ENCODE measurements at regions not wholly inside any gene's neighbourhood (a gene's known extent, or its start where the extent isn't known, plus 50 kb on each side); places are given as distances from the start of the nearest gene placed in this dataset.

- intact Hi-C loops (cut with DNase I; ENCODE audit: low total_unique reads): no loop called here
- Histone ChIP-seq H3K9me3 (no peaks in the 10 kb centered on the region), H3K4me1 (no peaks in the 10 kb centered on the region), H3K27me3 (no peaks in the 10 kb centered on the region), H3K36me3 (ENCODE audit: low read depth, missing control alignments) (no peaks in the 10 kb centered on the region), H3K4me3 (no peak overlapping the region), H3K27ac (no peak overlapping the region)
- WGBS, 2 donors: 60 to 79% methylated on average over 4 of the region's 4 CpGs
- DNase-seq: no peak
- TF ChIP-seq POLR2A (IDR thresholded peaks at IDR 0.05) (no peak), CTCF (IDR thresholded peaks at IDR 0.05) (no peak)
These were observed 988.8 kb upstream of the TMPRSS15 start for GRCh38 chr21:19392390-19392789.

DNA sequence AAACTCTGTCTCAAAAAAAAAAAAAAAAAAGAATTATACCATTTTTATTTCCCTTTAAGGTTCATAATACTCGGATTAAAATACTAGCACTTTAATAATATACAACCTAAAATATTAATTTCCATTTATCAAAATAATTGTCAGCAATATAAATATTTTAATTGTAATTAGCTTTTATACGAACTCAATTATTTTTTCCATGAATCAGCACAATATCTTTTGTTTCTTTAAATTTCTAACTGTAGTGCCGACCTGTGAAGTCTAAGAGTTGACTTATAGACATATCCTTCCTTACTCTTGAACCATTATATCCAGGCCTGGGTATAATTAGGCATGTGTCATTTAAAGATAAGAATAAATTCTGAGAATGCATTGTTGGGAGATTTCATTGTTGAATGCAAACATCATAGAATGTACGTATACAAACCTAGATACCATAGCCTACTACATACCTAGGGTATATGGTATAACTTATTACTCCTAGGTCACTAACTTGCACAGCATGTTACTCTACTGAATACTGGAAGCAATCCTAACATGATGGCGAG, 996.7 kb upstream of the TMPRSS15 start:
- intact Hi-C loops (cut with DNase I; ENCODE audit: low total_unique reads): no loop called here
- TF ChIP-seq CTCF (IDR thresholded peaks at IDR 0.05): no peak
- no peak for TF ChIP-seq POLR2A (IDR thresholded peaks at IDR 0.05)
- Histone ChIP-seq H3K27me3 (no peaks in the 10 kb centered on the region), H3K9me3 (no peaks in the 10 kb centered on the region), H3K27ac (no peak overlapping the region), H3K4me1 (no peaks in the 10 kb centered on the region), H3K4me3 (no peak overlapping the region), H3K36me3 (ENCODE audit: low read depth, missing control alignments) (no peaks in the 10 kb centered on the region)
- no peak for DNase-seq
- 83 to 87% methylated on average over 5 of the region's 5 CpGs for WGBS, 2 donors

- Histone ChIP-seq H3K27ac (no peak overlapping the region), H3K4me3 (no peak overlapping the region), H3K27me3 (no peaks in the 10 kb centered on the region), H3K9me3 (no peaks in the 10 kb centered on the region), H3K4me1 (no peaks in the 10 kb centered on the region), H3K36me3 (ENCODE audit: low read depth, missing control alignments) (no peaks in the 10 kb centered on the region)
- TF ChIP-seq POLR2A (IDR thresholded peaks at IDR 0.05) (no peak), CTCF (IDR thresholded peaks at IDR 0.05) (no peak)
- DNase-seq: no peak
- intact Hi-C loops (cut with DNase I; ENCODE audit: low total_unique reads): no loop called here
These were observed 999.3 kb upstream of the TMPRSS15 start for GRCh38 chr21:19402870-19403269.

- intact Hi-C loops (cut with DNase I; ENCODE audit: low total_unique reads): no loop called here
- no peaks in the 10 kb centered on the region for H3K4me1 ChIP-seq
- TF ChIP-seq POLR2A (IDR thresholded peaks at IDR 0.05) (no peak), CTCF (IDR thresholded peaks at IDR 0.05) (no peak)
- no peak for DNase-seq
- H3K36me3 ChIP-seq (ENCODE audit: low read depth, missing control alignments): no peaks in the 10 kb centered on the region
- H3K4me3 ChIP-seq: no peak overlapping the region
- H3K27me3 ChIP-seq: no peaks in the 10 kb centered on the region
- WGBS, 2 donors: 69 to 71% methylated on average over 2 of the region's 2 CpGs
- H3K9me3 ChIP-seq: no peaks in the 10 kb centered on the region
- H3K27ac ChIP-seq: no peak overlapping the region
These were observed 1001.7 kb upstream of the TMPRSS15 start for GRCh38 chr21:19405326-19405725.

DNA sequence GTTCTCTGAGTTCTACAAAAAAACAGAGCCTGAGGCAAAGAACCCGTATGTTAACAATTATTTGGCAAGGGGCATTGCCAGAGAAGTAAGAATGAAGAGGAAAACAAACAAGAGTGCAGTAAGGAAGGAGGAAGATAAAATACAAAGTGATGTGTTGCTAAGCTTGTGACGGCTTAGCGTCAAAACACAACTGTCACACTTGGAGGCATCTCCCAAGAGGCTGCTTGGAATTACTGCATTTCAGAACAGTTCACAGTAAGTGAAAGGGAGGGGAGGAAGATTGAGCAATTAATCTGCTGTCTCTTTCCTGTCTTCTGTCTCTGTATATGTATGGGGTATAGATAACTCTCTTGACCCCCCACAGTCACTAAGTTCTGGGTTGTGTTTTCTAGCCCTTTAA, 1017.0 kb upstream of the TMPRSS15 start:
- H3K9me3 ChIP-seq: no peaks in the 10 kb centered on the region
- no peaks in the 10 kb centered on the region for H3K27me3 ChIP-seq
- H3K27ac ChIP-seq: no peak overlapping the region
- WGBS, 2 donors: 69 to 74% methylated on average over 3 of the region's 3 CpGs
- no peaks in the 10 kb centered on the region for H3K36me3 ChIP-seq (ENCODE audit: low read depth, missing control alignments)
- H3K4me1 ChIP-seq: no peaks in the 10 kb centered on the region
- TF ChIP-seq CTCF (IDR thresholded peaks at IDR 0.05) (no peak), POLR2A (IDR thresholded peaks at IDR 0.05) (no peak)
- no peak for DNase-seq
- intact Hi-C loops (cut with DNase I; ENCODE audit: low total_unique reads): no loop called here
- H3K4me3 ChIP-seq: no peak overlapping the region
